ENCODE measurements at regions not wholly inside any gene's neighbourhood (a gene's known extent, or its start where the extent isn't known, plus 50 kb on each side); places are given as distances from the start of the nearest gene placed in this dataset.

DNA sequence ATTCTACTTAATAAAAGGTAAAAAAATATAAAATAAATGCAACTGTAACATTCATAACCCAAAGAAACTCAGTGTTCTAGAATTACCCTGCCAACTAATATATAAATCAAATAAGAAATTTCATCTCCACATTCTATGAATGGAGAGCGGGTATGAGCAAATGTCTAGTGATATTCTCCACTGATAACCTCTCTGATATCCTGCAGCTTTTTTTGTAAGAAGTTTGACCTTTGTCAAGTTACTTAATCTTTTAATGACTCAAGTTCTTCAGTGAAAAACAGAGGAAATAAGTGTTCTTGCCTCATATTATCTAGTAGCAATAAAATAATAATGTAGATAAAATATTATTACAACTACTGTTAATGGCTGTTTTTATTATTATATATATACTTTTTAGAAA lies 1275.6 kb upstream of the CDH9 start:
- TF ChIP-seq, protein P1, sequence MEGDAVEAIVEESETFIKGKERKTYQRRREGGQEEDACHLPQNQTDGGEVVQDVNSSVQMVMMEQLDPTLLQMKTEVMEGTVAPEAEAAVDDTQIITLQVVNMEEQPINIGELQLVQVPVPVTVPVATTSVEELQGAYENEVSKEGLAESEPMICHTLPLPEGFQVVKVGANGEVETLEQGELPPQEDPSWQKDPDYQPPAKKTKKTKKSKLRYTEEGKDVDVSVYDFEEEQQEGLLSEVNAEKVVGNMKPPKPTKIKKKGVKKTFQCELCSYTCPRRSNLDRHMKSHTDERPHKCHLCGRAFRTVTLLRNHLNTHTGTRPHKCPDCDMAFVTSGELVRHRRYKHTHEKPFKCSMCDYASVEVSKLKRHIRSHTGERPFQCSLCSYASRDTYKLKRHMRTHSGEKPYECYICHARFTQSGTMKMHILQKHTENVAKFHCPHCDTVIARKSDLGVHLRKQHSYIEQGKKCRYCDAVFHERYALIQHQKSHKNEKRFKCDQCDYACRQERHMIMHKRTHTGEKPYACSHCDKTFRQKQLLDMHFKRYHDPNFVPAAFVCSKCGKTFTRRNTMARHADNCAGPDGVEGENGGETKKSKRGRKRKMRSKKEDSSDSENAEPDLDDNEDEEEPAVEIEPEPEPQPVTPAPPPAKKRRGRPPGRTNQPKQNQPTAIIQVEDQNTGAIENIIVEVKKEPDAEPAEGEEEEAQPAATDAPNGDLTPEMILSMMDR (IDR thresholded peaks at IDR 0.05): no peak
- TF ChIP-seq ZFX (IDR thresholded peaks at IDR 0.05; ENCODE audit: borderline replicate concordance): no peak
